OCI-LY1 (cell line): ENCODE measurements at regions not wholly inside any gene's neighbourhood (a gene's known extent, or its start where the extent isn't known, plus 50 kb on each side); places are given as distances from the start of the nearest gene placed in this dataset.

Experiments used
- H2AFZ ChIP-seq: fragments of 200-600 bp; sonication (generic), shearing (Covaris generic); 2 replicates; pipeline ENCODE4 v1.6.0; 2014; ENCODE audit warnings: antibody characterized with exemption, mild to moderate bottlenecking, low read length
- H3F3A ChIP-seq: fragments of 200-600 bp; sonication (generic), shearing (Covaris generic); 2 replicates; pipeline ENCODE4 v1.6.0; 2014; ENCODE audit warnings: mild to moderate bottlenecking, antibody characterized with exemption, low read length, moderate library complexity; ENCODE audit not compliant: insufficient read depth
- H3K27ac ChIP-seq: fragments of 200-600 bp; sonication (generic); 2 replicates; pipeline ENCODE4 v1.5.1; 2014; ENCODE audit warnings: low read length, mixed run types, mild to moderate bottlenecking, low read depth; ENCODE audit not compliant: poor library complexity, severe bottlenecking
- H3K27me3 ChIP-seq: fragments of 200-600 bp; sonication (generic); 2 replicates; pipeline ENCODE4 v1.6.0; 2014; ENCODE audit warnings: antibody characterized with exemption, mild to moderate bottlenecking, low read length, moderate library complexity; ENCODE audit not compliant: insufficient read depth
- H3K36me3 ChIP-seq: fragments of 200-600 bp; sonication (generic); 2 replicates; pipeline ENCODE4 v1.6.1; 2014; ENCODE audit warnings: mild to moderate bottlenecking, antibody characterized with exemption, low read length, moderate library complexity, mixed read lengths; ENCODE audit not compliant: insufficient read depth
- H3K4me1 ChIP-seq: fragments of 200-600 bp; sonication (generic); 2 replicates; pipeline ENCODE4 v1.5.1; 2014; ENCODE audit warnings: mild to moderate bottlenecking, low read length, moderate library complexity; ENCODE audit not compliant: insufficient read depth, severe bottlenecking
- H3K4me2 ChIP-seq: fragments of 200-600 bp; sonication (generic), shearing (Covaris generic); 2 replicates; pipeline ENCODE4 v1.6.1; 2014; ENCODE audit warnings: low read length
- H3K4me3 ChIP-seq: fragments of 200-600 bp; sonication (generic); 2 replicates; pipeline ENCODE4 v1.5.1; 2014; ENCODE audit warnings: low read length, low read depth, mild to moderate bottlenecking, mixed read lengths; ENCODE audit not compliant: poor library complexity, severe bottlenecking
- H3K79me2 ChIP-seq: fragments of 200-600 bp; shearing (Covaris generic); 2 replicates; pipeline ENCODE4 v1.6.1; 2016; ENCODE audit warnings: mixed run types, low read length, mixed read lengths; ENCODE audit not compliant: insufficient read depth
- H3K9ac ChIP-seq: fragments of 200-600 bp; sonication (generic), shearing (Covaris generic); 2 replicates; pipeline ENCODE4 v1.6.1; 2014; ENCODE audit warnings: mild to moderate bottlenecking, low read length, mixed read lengths
- H3K9me2 ChIP-seq: fragments of 200-600 bp; sonication (generic), shearing (Covaris generic); 2 replicates; pipeline ENCODE4 v1.6.1; 2014; ENCODE audit warnings: low read depth, mild to moderate bottlenecking, low read length, mixed read lengths
- H3K9me3 ChIP-seq: fragments of 200-600 bp; shearing (Covaris generic); 2 replicates; pipeline ENCODE4 v1.6.1; 2014; ENCODE audit warnings: low read length, mixed read lengths
- H4K20me1 ChIP-seq: fragments of 200-600 bp; sonication (generic), shearing (Covaris generic); 2 replicates; pipeline ENCODE4 v1.6.0; 2016; ENCODE audit warnings: mild to moderate bottlenecking, low read length; ENCODE audit not compliant: insufficient read depth
- EZH2 ChIP-seq: fragments of 200-600 bp; sonication (generic), shearing (Covaris generic); IDR thresholded peaks from 2 replicates; pipeline ENCODE4 v1.8.0; 2017; ENCODE audit warnings: borderline replicate concordance, mixed run types, mild to moderate bottlenecking, antibody characterized with exemption, low read length, moderate library complexity, mixed read lengths
- TF ChIP-seq, protein P1 (sequence below): fragments of 200-600 bp; sonication (generic), shearing (Covaris generic); IDR thresholded peaks from 2 replicates; pipeline ENCODE4 v1.5.1; 2017; ENCODE audit warnings: mild to moderate bottlenecking, antibody characterized with exemption, low read length, moderate library complexity, mixed read lengths

DNA sequence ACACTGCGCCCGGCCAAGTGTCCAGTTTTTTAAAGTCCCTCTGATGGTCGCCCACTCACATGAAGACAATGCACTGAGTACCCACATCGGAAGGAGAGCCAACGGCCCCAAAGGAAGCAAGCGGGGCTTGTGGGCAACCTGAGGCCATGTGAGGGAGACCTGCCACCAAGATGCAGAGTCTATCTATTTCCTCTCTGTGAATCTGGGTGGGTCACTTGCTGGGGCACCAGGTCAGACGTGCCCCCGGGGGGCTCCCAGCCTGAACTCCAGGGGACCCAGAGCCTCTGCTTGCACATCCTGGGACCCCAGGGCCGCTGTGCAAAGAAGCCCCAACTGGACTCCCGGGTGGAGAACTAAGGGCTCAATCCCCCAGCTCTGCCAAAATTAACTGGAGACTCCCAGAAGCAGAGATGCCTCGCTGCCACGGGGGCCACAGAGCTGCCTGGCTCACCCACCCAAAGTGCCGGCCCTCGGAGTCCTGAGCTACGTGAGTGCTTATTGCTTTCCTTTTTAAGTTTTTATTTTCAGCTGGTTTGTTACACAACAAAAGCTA, 106.4 kb downstream of the BRD1 start:
- no peaks in the 10 kb centered on the region for H3K9me3 ChIP-seq
- H3K4me2 ChIP-seq = no peak overlapping the region
- H3F3A ChIP-seq = no peaks in the 10 kb centered on the region
- no peaks in the 10 kb centered on the region for H3K79me2 ChIP-seq
- H3K4me1 ChIP-seq = peaks cover 7% of the 10 kb centered on the region
- no peaks in the 10 kb centered on the region for H3K9me2 ChIP-seq
- H4K20me1 ChIP-seq = no peaks in the 10 kb centered on the region
- H3K36me3 ChIP-seq = no peaks in the 10 kb centered on the region
- H3K9ac ChIP-seq = no peak overlapping the region
- H3K27me3 ChIP-seq = peaks cover 2% of the 10 kb centered on the region; the same call in 1 of the 2 replicates
- TF ChIP-seq, protein P1, sequence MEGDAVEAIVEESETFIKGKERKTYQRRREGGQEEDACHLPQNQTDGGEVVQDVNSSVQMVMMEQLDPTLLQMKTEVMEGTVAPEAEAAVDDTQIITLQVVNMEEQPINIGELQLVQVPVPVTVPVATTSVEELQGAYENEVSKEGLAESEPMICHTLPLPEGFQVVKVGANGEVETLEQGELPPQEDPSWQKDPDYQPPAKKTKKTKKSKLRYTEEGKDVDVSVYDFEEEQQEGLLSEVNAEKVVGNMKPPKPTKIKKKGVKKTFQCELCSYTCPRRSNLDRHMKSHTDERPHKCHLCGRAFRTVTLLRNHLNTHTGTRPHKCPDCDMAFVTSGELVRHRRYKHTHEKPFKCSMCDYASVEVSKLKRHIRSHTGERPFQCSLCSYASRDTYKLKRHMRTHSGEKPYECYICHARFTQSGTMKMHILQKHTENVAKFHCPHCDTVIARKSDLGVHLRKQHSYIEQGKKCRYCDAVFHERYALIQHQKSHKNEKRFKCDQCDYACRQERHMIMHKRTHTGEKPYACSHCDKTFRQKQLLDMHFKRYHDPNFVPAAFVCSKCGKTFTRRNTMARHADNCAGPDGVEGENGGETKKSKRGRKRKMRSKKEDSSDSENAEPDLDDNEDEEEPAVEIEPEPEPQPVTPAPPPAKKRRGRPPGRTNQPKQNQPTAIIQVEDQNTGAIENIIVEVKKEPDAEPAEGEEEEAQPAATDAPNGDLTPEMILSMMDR = no peak
- TF ChIP-seq EZH2 = no peak
- no peak overlapping the region for H3K27ac ChIP-seq
- H3K4me3 ChIP-seq = no peak overlapping the region
- H2AFZ ChIP-seq = no peak overlapping the region

DNA sequence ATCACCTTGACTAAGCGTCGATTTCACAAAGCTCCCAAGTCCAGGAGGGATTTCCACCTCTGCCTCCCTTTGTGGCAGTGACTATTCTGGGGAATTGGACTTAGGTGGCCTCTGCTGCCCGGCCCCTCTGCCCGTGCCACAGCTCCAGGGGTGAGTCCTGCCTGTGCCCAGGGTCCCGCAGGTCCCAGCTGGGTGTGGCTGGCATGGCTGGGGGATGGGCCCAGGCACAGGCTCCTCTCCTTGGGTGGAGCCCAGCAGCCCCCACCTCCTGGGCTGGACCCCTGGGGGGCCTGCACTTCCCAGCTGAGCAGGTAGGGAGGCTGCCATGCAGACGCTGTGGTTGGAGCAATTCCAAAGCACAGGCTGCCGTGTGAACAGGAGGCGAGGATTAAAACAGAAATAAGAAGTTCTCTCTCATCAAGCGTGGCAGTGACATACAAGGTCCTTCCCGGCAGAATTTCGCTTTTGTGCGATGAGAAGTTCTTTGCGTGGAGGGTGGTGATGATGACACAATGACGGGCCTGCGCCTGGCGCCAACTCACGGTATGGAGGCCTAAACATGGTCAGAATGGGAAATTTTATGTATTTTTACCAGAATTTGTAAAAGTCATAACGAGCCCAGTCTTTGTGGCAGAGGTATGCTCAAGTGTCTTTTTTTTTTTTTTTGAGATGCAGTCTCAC, 107.3 kb downstream of the BRD1 start:
- Histone ChIP-seq H3F3A (no peaks in the 10 kb centered on the region), H3K4me3 (no peak overlapping the region), H4K20me1 (no peaks in the 10 kb centered on the region), H3K4me1 (peaks cover 7% of the 10 kb centered on the region), H3K79me2 (no peaks in the 10 kb centered on the region), H3K9me2 (no peaks in the 10 kb centered on the region), H3K36me3 (no peaks in the 10 kb centered on the region), H3K27me3 (peaks cover 2% of the 10 kb centered on the region; the same call in 1 of the 2 replicates), H3K4me2 (no peak overlapping the region), H2AFZ (no peak overlapping the region), H3K9ac (no peak overlapping the region), H3K27ac (no peak overlapping the region), H3K9me3 (no peaks in the 10 kb centered on the region)
- no peak for TF ChIP-seq EZH2
- TF ChIP-seq, protein P1 = no peak

DNA sequence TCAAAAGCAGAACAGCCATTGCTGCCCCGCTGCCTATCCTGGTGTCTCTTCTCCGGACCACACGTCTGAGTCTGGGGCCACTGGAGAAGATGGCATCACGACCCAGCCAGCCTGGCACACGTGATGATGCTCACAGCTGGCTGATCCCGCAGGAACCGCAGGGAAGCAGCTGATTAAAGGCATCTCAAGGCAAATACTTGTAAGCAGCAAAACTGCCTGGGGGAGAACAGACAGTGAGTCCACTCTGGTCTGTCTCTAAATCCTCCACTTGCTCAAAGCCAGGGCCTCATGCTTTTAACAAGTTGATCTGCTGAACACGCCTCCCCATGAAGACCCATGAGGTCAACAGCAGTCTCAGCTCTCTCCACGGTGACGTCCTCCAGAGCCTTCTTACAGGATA, 108.6 kb downstream of the BRD1 start:
- H3K36me3 ChIP-seq = no peaks in the 10 kb centered on the region

More for the DNA sequence above, 108.6 kb downstream of the BRD1 start:
- TF ChIP-seq, protein P1 = no peak
- no peak for TF ChIP-seq EZH2
- Histone ChIP-seq H3K27me3 (peaks cover 2% of the 10 kb centered on the region; the same call in 1 of the 2 replicates), H3K4me3 (no peak overlapping the region), H2AFZ (no peak overlapping the region), H3K9ac (no peak overlapping the region), H4K20me1 (no peaks in the 10 kb centered on the region), H3K9me3 (no peaks in the 10 kb centered on the region), H3K9me2 (no peaks in the 10 kb centered on the region), H3K4me1 (peaks cover 1% of the 10 kb centered on the region), H3F3A (no peaks in the 10 kb centered on the region), H3K79me2 (no peaks in the 10 kb centered on the region), H3K4me2 (no peak overlapping the region), H3K27ac (no peak overlapping the region)
